ENCODE measurements at regions not wholly inside any gene's neighbourhood (a gene's known extent, or its start where the extent isn't known, plus 50 kb on each side); places are given as distances from the start of the nearest gene placed in this dataset.

DNA sequence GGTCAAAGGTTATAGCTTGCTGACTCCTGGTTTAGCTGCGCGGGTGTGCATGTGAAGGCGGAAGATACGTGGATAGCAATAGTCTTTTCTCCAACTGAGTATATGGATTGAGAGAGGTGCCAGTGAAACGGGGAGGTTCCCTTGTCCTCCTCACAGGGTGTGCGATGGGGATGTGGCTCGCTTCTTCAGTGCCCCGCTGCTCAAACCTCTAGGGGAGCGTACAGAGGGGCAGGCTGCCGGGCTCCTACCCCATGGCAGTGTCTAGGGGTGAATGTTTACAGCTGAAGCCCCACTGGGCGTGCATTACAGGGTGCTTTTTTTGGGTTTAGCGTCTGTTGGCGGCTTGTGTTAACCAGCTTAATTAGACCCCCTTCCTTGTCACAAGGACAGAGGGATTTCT, 438.5 kb downstream of the CCSER2 start:
- no peaks in the 10 kb centered on the region for H3K9me2 ChIP-seq (replicated peaks; ENCODE audit: insufficient read depth)
- peaks cover 7% of the 10 kb centered on the region for H3K4me1 ChIP-seq (ENCODE audit: insufficient read depth)
- no peaks in the 10 kb centered on the region for H3K27me3 ChIP-seq
- TF ChIP-seq EZH2 (IDR thresholded peaks at IDR 0.05; ENCODE audit: borderline replicate concordance) (no peak), EZH2phosphoT487 (IDR thresholded peaks at IDR 0.05; ENCODE audit: low read depth, severe bottlenecking, unreplicated experiment) (no peak)
- TF ChIP-seq, protein P1, sequence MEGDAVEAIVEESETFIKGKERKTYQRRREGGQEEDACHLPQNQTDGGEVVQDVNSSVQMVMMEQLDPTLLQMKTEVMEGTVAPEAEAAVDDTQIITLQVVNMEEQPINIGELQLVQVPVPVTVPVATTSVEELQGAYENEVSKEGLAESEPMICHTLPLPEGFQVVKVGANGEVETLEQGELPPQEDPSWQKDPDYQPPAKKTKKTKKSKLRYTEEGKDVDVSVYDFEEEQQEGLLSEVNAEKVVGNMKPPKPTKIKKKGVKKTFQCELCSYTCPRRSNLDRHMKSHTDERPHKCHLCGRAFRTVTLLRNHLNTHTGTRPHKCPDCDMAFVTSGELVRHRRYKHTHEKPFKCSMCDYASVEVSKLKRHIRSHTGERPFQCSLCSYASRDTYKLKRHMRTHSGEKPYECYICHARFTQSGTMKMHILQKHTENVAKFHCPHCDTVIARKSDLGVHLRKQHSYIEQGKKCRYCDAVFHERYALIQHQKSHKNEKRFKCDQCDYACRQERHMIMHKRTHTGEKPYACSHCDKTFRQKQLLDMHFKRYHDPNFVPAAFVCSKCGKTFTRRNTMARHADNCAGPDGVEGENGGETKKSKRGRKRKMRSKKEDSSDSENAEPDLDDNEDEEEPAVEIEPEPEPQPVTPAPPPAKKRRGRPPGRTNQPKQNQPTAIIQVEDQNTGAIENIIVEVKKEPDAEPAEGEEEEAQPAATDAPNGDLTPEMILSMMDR (IDR thresholded peaks at IDR 0.05; ENCODE audit: poor library complexity) = no peak
- no peak for DNase-seq (ENCODE audit: low spot score)
- H3K27ac ChIP-seq = no peak overlapping the region
- no peak overlapping the region for H3K4me2 ChIP-seq
- no peaks in the 10 kb centered on the region for H3K9me3 ChIP-seq (ENCODE audit: low read depth)
- no peak overlapping the region for H3K4me3 ChIP-seq
- no peaks in the 10 kb centered on the region for H3K36me3 ChIP-seq (replicated peaks; ENCODE audit: insufficient read depth, low read depth)
- no peaks in the 10 kb centered on the region for H3K79me2 ChIP-seq
- WGBS (ENCODE audit: low lambda C conversion rate, missing lambda C conversion rate) = 96% methylated on average over 13 of the region's 13 CpGs
- no peaks in the 10 kb centered on the region for H4K20me1 ChIP-seq (ENCODE audit: insufficient read depth, poor library complexity, severe bottlenecking)
- no peak overlapping the region for H2AFZ ChIP-seq

DNA sequence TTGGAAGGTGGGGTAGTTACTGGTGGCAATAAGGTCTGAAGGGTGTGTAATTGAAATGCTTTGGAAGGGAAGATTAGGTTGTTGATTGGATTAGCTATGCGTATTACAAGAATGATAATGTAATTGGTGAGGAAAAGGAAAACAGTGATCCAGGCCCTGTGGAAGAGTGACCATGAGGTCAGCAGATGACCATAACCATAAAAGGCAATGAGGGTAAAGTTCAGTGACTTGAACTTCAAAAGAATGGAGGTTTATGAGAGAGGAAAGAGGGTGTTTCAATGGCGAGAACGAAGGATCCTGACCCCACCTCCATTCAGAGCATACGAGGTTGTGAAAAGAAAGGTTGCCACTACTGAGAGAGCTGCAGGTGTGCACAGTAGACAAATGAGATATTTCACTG, 439.7 kb downstream of the CCSER2 start:
- Histone ChIP-seq H3K9me3 (ENCODE audit: low read depth) (no peaks in the 10 kb centered on the region), H3K4me2 (no peak overlapping the region), H3K36me3 (replicated peaks; ENCODE audit: insufficient read depth, low read depth) (no peaks in the 10 kb centered on the region), H3K79me2 (no peaks in the 10 kb centered on the region), H3K27ac (no peak overlapping the region), H3K4me3 (no peak overlapping the region), H4K20me1 (ENCODE audit: insufficient read depth, poor library complexity, severe bottlenecking) (no peaks in the 10 kb centered on the region), H3K27me3 (no peaks in the 10 kb centered on the region), H3K9me2 (replicated peaks; ENCODE audit: insufficient read depth) (no peaks in the 10 kb centered on the region), H3K4me1 (ENCODE audit: insufficient read depth) (peaks cover 7% of the 10 kb centered on the region), H2AFZ (no peak overlapping the region)
- TF ChIP-seq EZH2 (IDR thresholded peaks at IDR 0.05; ENCODE audit: borderline replicate concordance) = no peak
- no peak for TF ChIP-seq EZH2phosphoT487 (IDR thresholded peaks at IDR 0.05; ENCODE audit: low read depth, severe bottlenecking, unreplicated experiment)
- TF ChIP-seq, protein P1 (IDR thresholded peaks at IDR 0.05; ENCODE audit: poor library complexity) = no peak
- WGBS (ENCODE audit: low lambda C conversion rate, missing lambda C conversion rate) = 88% methylated on average over 4 of the region's 4 CpGs
- no peak for DNase-seq (ENCODE audit: low spot score)

GRCh38 chr10:84770824-84771223, 442.4 kb downstream of the CCSER2 start:
- H3K36me3 ChIP-seq (replicated peaks; ENCODE audit: insufficient read depth, low read depth) = no peaks in the 10 kb centered on the region
- DNase-seq (ENCODE audit: low spot score) = no peak
- no peaks in the 10 kb centered on the region for H3K9me2 ChIP-seq (replicated peaks; ENCODE audit: insufficient read depth)
- no peaks in the 10 kb centered on the region for H3K27me3 ChIP-seq
- no peak overlapping the region for H3K27ac ChIP-seq
- no peak overlapping the region for H3K4me3 ChIP-seq
- H3K4me1 ChIP-seq (ENCODE audit: insufficient read depth) = no peaks in the 10 kb centered on the region
- H3K79me2 ChIP-seq = no peaks in the 10 kb centered on the region
- no peaks in the 10 kb centered on the region for H3K9me3 ChIP-seq (ENCODE audit: low read depth)
- no peak overlapping the region for H3K4me2 ChIP-seq
- TF ChIP-seq EZH2phosphoT487 (IDR thresholded peaks at IDR 0.05; ENCODE audit: low read depth, severe bottlenecking, unreplicated experiment) (no peak), EZH2 (IDR thresholded peaks at IDR 0.05; ENCODE audit: borderline replicate concordance) (no peak)
- TF ChIP-seq, protein P1 (IDR thresholded peaks at IDR 0.05; ENCODE audit: poor library complexity) = no peak
- no peaks in the 10 kb centered on the region for H4K20me1 ChIP-seq (ENCODE audit: insufficient read depth, poor library complexity, severe bottlenecking)
- H2AFZ ChIP-seq = no peak overlapping the region

DNA sequence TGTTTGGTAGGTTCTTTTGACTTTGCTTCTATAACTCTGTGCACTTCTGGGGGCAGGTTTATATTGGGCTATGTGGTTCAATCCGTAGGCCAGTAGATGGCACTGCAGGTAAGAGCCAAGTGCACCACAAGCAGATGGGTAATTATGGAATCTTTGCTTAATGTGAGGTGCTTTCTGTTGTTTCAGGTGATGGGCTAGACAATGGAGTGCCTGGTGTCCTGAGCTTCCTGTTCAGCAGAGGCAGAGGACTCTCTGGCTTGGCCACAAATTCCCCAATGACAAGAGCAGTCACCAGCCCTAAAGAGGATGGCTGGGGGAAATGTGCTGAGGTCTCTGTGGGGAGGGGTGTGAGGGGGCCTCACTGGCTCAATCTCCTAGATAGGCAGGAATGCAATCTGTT, 455.0 kb downstream of the CCSER2 start:
- no peaks in the 10 kb centered on the region for H3K79me2 ChIP-seq
- H3K4me1 ChIP-seq (ENCODE audit: insufficient read depth) = peaks cover 3% of the 10 kb centered on the region
- no peak overlapping the region for H3K27ac ChIP-seq
- peak; percentile 71 for DNase-seq (ENCODE audit: low spot score)
- H3K9me3 ChIP-seq (ENCODE audit: low read depth) = no peaks in the 10 kb centered on the region
- no peaks in the 10 kb centered on the region for H3K9me2 ChIP-seq (replicated peaks; ENCODE audit: insufficient read depth)
- no peak overlapping the region for H3K4me2 ChIP-seq
- no peaks in the 10 kb centered on the region for H3K27me3 ChIP-seq
- H3K36me3 ChIP-seq (replicated peaks; ENCODE audit: insufficient read depth, low read depth) = no peaks in the 10 kb centered on the region
- no peaks in the 10 kb centered on the region for H4K20me1 ChIP-seq (ENCODE audit: insufficient read depth, poor library complexity, severe bottlenecking)
- H3K4me3 ChIP-seq = no peak overlapping the region
- no peak for TF ChIP-seq EZH2 (IDR thresholded peaks at IDR 0.05; ENCODE audit: borderline replicate concordance)
- TF ChIP-seq, protein P1 (IDR thresholded peaks at IDR 0.05; ENCODE audit: poor library complexity) = peak; percentile 79
- no peak for TF ChIP-seq EZH2phosphoT487 (IDR thresholded peaks at IDR 0.05; ENCODE audit: low read depth, severe bottlenecking, unreplicated experiment)
- 0% methylated on average over 1 of the region's 1 CpG for WGBS (ENCODE audit: low lambda C conversion rate, missing lambda C conversion rate)
- H2AFZ ChIP-seq = no peak overlapping the region
